GM12878 (cell line): ENCODE measurements at regions not wholly inside any gene's neighbourhood (a gene's known extent, or its start where the extent isn't known, plus 50 kb on each side); places are given as distances from the start of the nearest gene placed in this dataset.

ENCODE experiments used
- ATAC-seq: fragments of 200-7000 bp; cut with Tn5 transposase; 3 replicates; pipeline ENCODE4 v1.9.1; 2020; ENCODE audit warnings: mild to moderate bottlenecking, moderate library complexity
- BruUV-seq: library from RNA; stranded (reverse); fragments of 400-500 nt; replicated peaks from 2 replicates; lab custom pipeline; 2021; lab: Mats Ljungman, UMichigan
- CTCF ChIA-PET: fragments of 300-600 bp; sonication (Branson Sonifier 250); formaldehyde crosslinking; extraction: SDS; loops from one replicate; lab custom pipeline; 2021; ENCODE audit warnings: inconsistent platforms; lab: Yijun Ruan, JAX
- POLR2A ChIA-PET: fragments of 350-600 bp; formaldehyde crosslinking; extraction: SDS; loops from one replicate; lab custom pipeline; 2021; ENCODE audit warnings: inconsistent platforms; lab: Charles Lee
- RAD21 ChIA-PET: fragments of 300-600 bp; sonication (Branson Sonifier 250); formaldehyde crosslinking; loops from one replicate; lab custom pipeline; 2023; ENCODE audit warnings: antibody characterized with exemption; ENCODE audit not compliant: unreplicated experiment; lab: Charles Lee
- SMC1A ChIA-PET: fragments of 300-600 bp; sonication (Branson Sonifier 250); formaldehyde crosslinking; loops from one replicate; lab custom pipeline; 2023; ENCODE audit not compliant: unreplicated experiment, uncharacterized antibody; lab: Charles Lee
- DNase-seq: peaks from one replicate; pipeline ENCODE4 v3.0.0-alpha.2; 2011; ENCODE audit warnings: low read depth, low spot score
- FAIRE-seq: peaks from 3 replicates; lab custom pipeline; 2011; peaks lifted over from hg19 to GRCh38; lab: Jason Lieb, UNC
- H2AFZ ChIP-seq: 2 replicates; pipeline ENCODE4 v1.6.0; 2011; ENCODE audit warnings: low read depth, low read length, control low read depth; ENCODE audit not compliant: control insufficient read depth
- H3K27ac ChIP-seq: 2 replicates; pipeline ENCODE4 v1.5.1; 2011; ENCODE audit warnings: control low read depth; ENCODE audit not compliant: control insufficient read depth, insufficient read depth
- H3K27me3 ChIP-seq, 2 experiments: replicated peaks in 1 of 2; 2 replicates each; pipeline versions ENCODE4 v1.6.0 to v1.6.1; 2011; ENCODE audit warnings: low read length in 1 of 2; ENCODE audit not compliant: control insufficient read depth in 2 of 2, insufficient read depth in 2 of 2
- H3K36me3 ChIP-seq, 2 experiments: 2 replicates each; pipeline ENCODE4 v1.5.1; 2011; ENCODE audit warnings: low read length in 1 of 2; ENCODE audit not compliant: control insufficient read depth in 2 of 2, insufficient read depth in 2 of 2
- H3K4me1 ChIP-seq: 2 replicates; pipeline ENCODE4 v1.6.1; 2011; ENCODE audit warnings: mild to moderate bottlenecking, low read length, moderate library complexity, mixed read lengths; ENCODE audit not compliant: control insufficient read depth, insufficient read depth
- H3K4me2 ChIP-seq: 2 replicates; pipeline ENCODE4 v1.6.0; 2011; ENCODE audit warnings: control low read depth; ENCODE audit not compliant: control insufficient read depth, insufficient read depth
- H3K4me3 ChIP-seq: fragments of 200-600 bp; sonication (generic); 2 replicates; pipeline ENCODE4 v1.5.1; 2016
- H3K79me2 ChIP-seq: 2 replicates; pipeline ENCODE4 v1.6.0; 2011; ENCODE audit warnings: low read length; ENCODE audit not compliant: control insufficient read depth, insufficient read depth
- H3K9ac ChIP-seq: 2 replicates; pipeline ENCODE4 v1.8.0; 2011; ENCODE audit warnings: low read length, control low read depth, mixed read lengths; ENCODE audit not compliant: control insufficient read depth, insufficient read depth
- H3K9me3 ChIP-seq: replicated peaks from 3 replicates; pipeline ENCODE4 v1.5.1; 2011; ENCODE audit warnings: mild to moderate bottlenecking, low read length; ENCODE audit not compliant: control insufficient read depth, insufficient read depth
- H4K20me1 ChIP-seq: 2 replicates; pipeline ENCODE4 v1.6.0; 2011; ENCODE audit not compliant: control insufficient read depth, insufficient read depth
- BCL11A ChIP-seq: IDR thresholded peaks from 2 replicates; pipeline ENCODE4 v1.6.1; 2011; ENCODE audit warnings: low read depth, low read length
- CBX3 ChIP-seq: fragments of 200-600 bp; sonication (generic); IDR thresholded peaks from 2 replicates; pipeline ENCODE4 v1.6.1; 2016; ENCODE audit warnings: low read depth, borderline replicate concordance
- CHD1 ChIP-seq: IDR thresholded peaks from 2 replicates; pipeline ENCODE4 v1.6.1; 2012; ENCODE audit warnings: low read depth, low read length, improper control_type of control experiment
- NFXL1 ChIP-seq: fragments of 450-650 bp; IDR thresholded peaks from 2 replicates; pipeline ENCODE4 v1.6.1; 2017; ENCODE audit warnings: antibody characterized with exemption, mild to moderate bottlenecking, borderline replicate concordance
- RAD21 ChIP-seq: IDR thresholded peaks from 2 replicates; pipeline ENCODE4 v1.6.1; 2011; ENCODE audit warnings: mild to moderate bottlenecking, low read depth, low read length, moderate library complexity; ENCODE audit not compliant: insufficient read depth
- SMAD5 ChIP-seq: IDR thresholded peaks from 2 replicates; pipeline ENCODE4 v1.6.1; 2016; ENCODE audit warnings: antibody characterized with exemption, low read depth
- SMARCA5 ChIP-seq: fragments of 450-650 bp; IDR thresholded peaks from 2 replicates; pipeline ENCODE4 v1.6.1; 2017; ENCODE audit warnings: mild to moderate bottlenecking
- SMC3 ChIP-seq: IDR thresholded peaks from 2 replicates; pipeline ENCODE4 v1.6.1; 2011; ENCODE audit warnings: low read length, improper control_type of control experiment, borderline replicate concordance
- TAF1 ChIP-seq: IDR thresholded peaks from 2 replicates; pipeline ENCODE4 v1.6.1; 2011; ENCODE audit warnings: mild to moderate bottlenecking, low read depth, low read length, borderline replicate concordance
- ZNF24 ChIP-seq: fragments of 450-650 bp; IDR thresholded peaks from 2 replicates; pipeline ENCODE4 v1.6.1; 2017; ENCODE audit warnings: antibody characterized with exemption, mild to moderate bottlenecking
- ZNF274 ChIP-seq: IDR thresholded peaks from one replicate; pipeline ENCODE4 v1.8.0; 2011; ENCODE audit not compliant: insufficient read length, insufficient read depth
- WGBS: methylation state at CpG from one replicate; pipeline ENCODE4 v1.1.6; 2016; ENCODE audit warnings: low lambda C conversion rate; ENCODE audit not compliant: insufficient replicate concordance, insufficient coverage; ENCODE audit errors: missing lambda C conversion rate; 5-methylcytosine and 5-hydroxymethylcytosine counted together
- in situ Hi-C: fragments of 300-500 bp; cut with MboI; formaldehyde crosslinking; loops from 9 replicates; pipeline ENCODE4 v1.14.3; 2018; ENCODE audit warnings: mixed read lengths
- intact Hi-C: fragments of 100-400 bp; cut with micrococcal nuclease; formaldehyde crosslinking; loops from one replicate; pipeline ENCODE4 v1.14.2; 2022; ENCODE audit not compliant: unreplicated experiment
- TF ChIP-seq, protein P1 (sequence below): fragments of 450-650 bp; conservative IDR thresholded peaks from 2 replicates; pipeline ENCODE4 v1.6.1; 2017; ENCODE audit warnings: mild to moderate bottlenecking, moderate library complexity
- TF ChIP-seq, protein P2 (sequence below), 3 experiments: IDR thresholded peaks in 2 of 3; conservative IDR thresholded peaks in 1 of 3; 2 replicates each; pipeline ENCODE4 v1.5.1; 2011; ENCODE audit warnings: low read depth in 3 of 3, low read length in 3 of 3, mild to moderate bottlenecking in 3 of 3, control low read depth in 2 of 3, moderate library complexity in 2 of 3, inconsistent platforms in 1 of 3, mixed read lengths in 1 of 3; ENCODE audit not compliant: control insufficient read depth in 2 of 3, insufficient read depth in 1 of 3; ENCODE audit errors: extremely low read depth in 1 of 3

DNA sequence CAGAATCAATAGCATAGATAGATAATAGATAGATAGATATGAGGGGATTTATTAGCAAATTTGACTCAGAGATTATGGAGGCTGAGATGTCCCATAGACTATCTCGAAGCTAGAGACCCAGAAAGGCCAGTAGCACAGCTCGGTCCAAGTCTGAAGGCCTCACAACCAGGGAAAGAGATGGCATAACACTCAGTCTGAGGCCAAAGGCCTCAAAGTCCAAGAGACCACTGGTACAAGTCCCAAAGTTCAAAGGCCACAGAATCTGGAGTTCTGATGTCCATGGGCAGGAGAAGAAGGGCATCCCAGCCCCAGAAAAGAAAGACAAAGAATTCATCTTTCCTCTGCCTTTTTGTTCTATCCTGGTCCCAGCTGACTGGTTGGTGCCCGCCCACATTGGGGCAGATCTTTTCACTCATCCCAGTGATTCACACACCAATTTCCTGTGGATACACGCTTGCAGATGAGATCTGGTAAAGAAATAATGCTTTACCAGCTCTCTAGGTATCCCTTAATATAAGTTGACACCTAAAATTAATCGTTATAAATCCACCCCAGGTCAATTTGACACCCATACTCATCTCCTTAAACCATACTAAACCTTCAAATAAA, 127.8 kb upstream of the FBN2 start:
- BruUV-seq, result no TSS peak

DNA sequence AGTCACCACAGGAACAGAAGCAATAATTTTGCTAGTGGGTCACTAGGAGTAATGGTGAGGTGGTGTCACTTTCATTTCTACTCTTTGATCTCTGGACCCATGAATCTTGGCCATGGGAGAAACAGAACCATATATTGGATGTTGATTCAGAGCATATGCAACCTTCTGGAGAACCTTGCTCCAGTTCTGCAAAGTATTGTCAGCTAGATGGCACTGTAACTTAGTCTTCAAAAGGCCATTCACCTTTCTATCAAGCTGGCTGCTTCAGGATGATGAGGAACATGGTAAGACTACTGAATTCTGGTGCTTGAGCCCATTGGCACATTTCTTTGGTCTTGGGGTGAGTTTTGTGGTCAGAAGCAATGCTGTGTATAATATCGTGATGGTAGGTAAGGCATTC, 129.1 kb upstream of the FBN2 start:
- in situ Hi-C loops (no loop called here), intact Hi-C loops (loop anchor here (1.0 kb wide), 1 partner anchor 177 kb away; no protein-coding TSS in a partner anchor)
- no TSS peak for BruUV-seq
- Histone ChIP-seq H3K27me3 (no peaks in the 10 kb centered on the region), H3K79me2 (no peaks in the 10 kb centered on the region), H3K4me1 (no peaks in the 10 kb centered on the region), H3K27ac (no peak overlapping the region), H3K4me2 (no peak overlapping the region)
- no peak for FAIRE-seq
- ATAC-seq, result no peak
- POLR2A ChIA-PET, result no interaction called here
- TF ChIP-seq, protein P1, sequence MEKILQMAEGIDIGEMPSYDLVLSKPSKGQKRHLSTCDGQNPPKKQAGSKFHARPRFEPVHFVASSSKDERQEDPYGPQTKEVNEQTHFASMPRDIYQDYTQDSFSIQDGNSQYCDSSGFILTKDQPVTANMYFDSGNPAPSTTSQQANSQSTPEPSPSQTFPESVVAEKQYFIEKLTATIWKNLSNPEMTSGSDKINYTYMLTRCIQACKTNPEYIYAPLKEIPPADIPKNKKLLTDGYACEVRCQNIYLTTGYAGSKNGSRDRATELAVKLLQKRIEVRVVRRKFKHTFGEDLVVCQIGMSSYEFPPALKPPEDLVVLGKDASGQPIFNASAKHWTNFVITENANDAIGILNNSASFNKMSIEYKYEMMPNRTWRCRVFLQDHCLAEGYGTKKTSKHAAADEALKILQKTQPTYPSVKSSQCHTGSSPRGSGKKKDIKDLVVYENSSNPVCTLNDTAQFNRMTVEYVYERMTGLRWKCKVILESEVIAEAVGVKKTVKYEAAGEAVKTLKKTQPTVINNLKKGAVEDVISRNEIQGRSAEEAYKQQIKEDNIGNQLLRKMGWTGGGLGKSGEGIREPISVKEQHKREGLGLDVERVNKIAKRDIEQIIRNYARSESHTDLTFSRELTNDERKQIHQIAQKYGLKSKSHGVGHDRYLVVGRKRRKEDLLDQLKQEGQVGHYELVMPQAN, result no peak
- TF ChIP-seq CBX3 (no peak), SMC3 (peak; percentile 13; the same call in 1 of the 2 replicates), TAF1 (no peak), NFXL1 (no peak), CHD1 (no peak), SMARCA5 (no peak), ZNF24 (no peak), RAD21 (peak; percentile 40), BCL11A (no peak), SMAD5 (no peak)
- TF ChIP-seq, protein P2, sequence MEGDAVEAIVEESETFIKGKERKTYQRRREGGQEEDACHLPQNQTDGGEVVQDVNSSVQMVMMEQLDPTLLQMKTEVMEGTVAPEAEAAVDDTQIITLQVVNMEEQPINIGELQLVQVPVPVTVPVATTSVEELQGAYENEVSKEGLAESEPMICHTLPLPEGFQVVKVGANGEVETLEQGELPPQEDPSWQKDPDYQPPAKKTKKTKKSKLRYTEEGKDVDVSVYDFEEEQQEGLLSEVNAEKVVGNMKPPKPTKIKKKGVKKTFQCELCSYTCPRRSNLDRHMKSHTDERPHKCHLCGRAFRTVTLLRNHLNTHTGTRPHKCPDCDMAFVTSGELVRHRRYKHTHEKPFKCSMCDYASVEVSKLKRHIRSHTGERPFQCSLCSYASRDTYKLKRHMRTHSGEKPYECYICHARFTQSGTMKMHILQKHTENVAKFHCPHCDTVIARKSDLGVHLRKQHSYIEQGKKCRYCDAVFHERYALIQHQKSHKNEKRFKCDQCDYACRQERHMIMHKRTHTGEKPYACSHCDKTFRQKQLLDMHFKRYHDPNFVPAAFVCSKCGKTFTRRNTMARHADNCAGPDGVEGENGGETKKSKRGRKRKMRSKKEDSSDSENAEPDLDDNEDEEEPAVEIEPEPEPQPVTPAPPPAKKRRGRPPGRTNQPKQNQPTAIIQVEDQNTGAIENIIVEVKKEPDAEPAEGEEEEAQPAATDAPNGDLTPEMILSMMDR (IDR thresholded peaks at IDR 0.05 in 2 of 3, conservative IDR thresholded peaks at IDR 0.05 in 1 of 3; ENCODE audit: control insufficient read depth in 2 of 3, extremely low read depth in 1 of 3, insufficient read depth in 1 of 3, low read depth in 3 of 3, low read length in 3 of 3), result peak in 2 of 3 experiments; percentile 22 to 28; a peak in 1 of 6 replicates
- TF ChIP-seq, all 136 proteins: peak for 3
- ChIA-PET SMC1A (interaction anchor here (0.9 to 1.3 kb wide), 3 partner anchors 170 to 177 kb away, joined by 3 read pairs; no protein-coding TSS in a partner anchor), RAD21 (interaction anchor here (1.2 kb wide), 2 partner anchors 177 to 456 kb away, joined by 3 to 4 read pairs; no protein-coding TSS in a partner anchor), CTCF (interaction anchor here (0.8 to 1.4 kb wide), 5 partner anchors 11 to 178 kb away, joined by 3 to 7 read pairs (median 3); no protein-coding TSS in a partner anchor)
- Histone ChIP-seq H3K4me3 (no peak overlapping the region), H3K9ac (no peak overlapping the region), H3K9me3 (no peaks in the 10 kb centered on the region), H4K20me1 (no peaks in the 10 kb centered on the region), H2AFZ (no peak overlapping the region), H3K36me3 (no peaks in the 10 kb centered on the region)
- WGBS, result 42% methylated on average over 1 of the region's 1 CpG
- DNase-seq, result no peak

More for the DNA sequence above, 127.8 kb upstream of the FBN2 start:
- Histone ChIP-seq H3K4me3 (no peak overlapping the region), H3K4me1 (no peaks in the 10 kb centered on the region), H3K36me3 (no peaks in the 10 kb centered on the region), H3K79me2 (no peaks in the 10 kb centered on the region), H3K27me3 (no peaks in the 10 kb centered on the region), H3K9ac (no peak overlapping the region), H3K27ac (no peak overlapping the region), H3K4me2 (no peak overlapping the region), H2AFZ (no peak overlapping the region), H3K9me3 (no peaks in the 10 kb centered on the region), H4K20me1 (no peaks in the 10 kb centered on the region)
- no peak for TF ChIP-seq ZNF274
- FAIRE-seq (no peak), DNase-seq (no peak), ATAC-seq (no peak)
- RAD21 ChIA-PET, result no interaction called here
- intact Hi-C loops, result no loop called here
- in situ Hi-C loops, result no loop called here
- CTCF ChIA-PET, result interaction anchor here (0.8 to 1.4 kb wide), 2 partner anchors 16 to 177 kb away, joined by 3 read pairs; no protein-coding TSS in a partner anchor
- WGBS, result 2% methylated on average over 5 of the region's 5 CpGs
- POLR2A ChIA-PET, result no interaction called here
- SMC1A ChIA-PET, result no interaction called here
